ENCODE measurements at regions not wholly inside any gene's neighbourhood (a gene's known extent, or its start where the extent isn't known, plus 50 kb on each side); places are given as distances from the start of the nearest gene placed in this dataset.
"Not testable (repeated sequence)": the region's sequence is repeated elsewhere in the genome, so short reads cannot be mapped to it uniquely, and the experiment has no call there.

DNA sequence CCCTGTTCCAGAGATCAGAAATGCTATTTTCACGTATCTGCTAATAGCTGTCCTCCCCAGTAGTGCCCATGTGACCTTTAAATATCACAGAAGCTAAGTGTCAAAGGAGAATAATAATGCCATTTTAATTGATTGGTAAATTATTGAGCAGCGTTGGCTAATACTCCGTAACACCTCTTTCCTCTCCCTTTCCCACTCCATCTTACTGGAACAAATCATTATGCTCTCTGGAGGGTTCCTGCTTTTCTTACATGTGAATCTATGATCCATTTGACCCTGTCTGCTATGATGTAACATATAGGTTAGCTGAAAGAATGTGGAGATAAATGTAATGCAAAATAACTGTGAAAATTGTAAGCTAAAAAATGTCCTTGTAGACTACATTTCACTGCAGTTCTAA, 383.6 kb upstream of the GYPC start:
- peaks cover 3% of the 10 kb centered on the region for H3K9me3 Mint-ChIP-seq
- no peak overlapping the region for H3K27ac Mint-ChIP-seq
- H3K4me1 Mint-ChIP-seq: no peaks in the 10 kb centered on the region
- TF ChIP-seq, protein P1, sequence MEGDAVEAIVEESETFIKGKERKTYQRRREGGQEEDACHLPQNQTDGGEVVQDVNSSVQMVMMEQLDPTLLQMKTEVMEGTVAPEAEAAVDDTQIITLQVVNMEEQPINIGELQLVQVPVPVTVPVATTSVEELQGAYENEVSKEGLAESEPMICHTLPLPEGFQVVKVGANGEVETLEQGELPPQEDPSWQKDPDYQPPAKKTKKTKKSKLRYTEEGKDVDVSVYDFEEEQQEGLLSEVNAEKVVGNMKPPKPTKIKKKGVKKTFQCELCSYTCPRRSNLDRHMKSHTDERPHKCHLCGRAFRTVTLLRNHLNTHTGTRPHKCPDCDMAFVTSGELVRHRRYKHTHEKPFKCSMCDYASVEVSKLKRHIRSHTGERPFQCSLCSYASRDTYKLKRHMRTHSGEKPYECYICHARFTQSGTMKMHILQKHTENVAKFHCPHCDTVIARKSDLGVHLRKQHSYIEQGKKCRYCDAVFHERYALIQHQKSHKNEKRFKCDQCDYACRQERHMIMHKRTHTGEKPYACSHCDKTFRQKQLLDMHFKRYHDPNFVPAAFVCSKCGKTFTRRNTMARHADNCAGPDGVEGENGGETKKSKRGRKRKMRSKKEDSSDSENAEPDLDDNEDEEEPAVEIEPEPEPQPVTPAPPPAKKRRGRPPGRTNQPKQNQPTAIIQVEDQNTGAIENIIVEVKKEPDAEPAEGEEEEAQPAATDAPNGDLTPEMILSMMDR (IDR thresholded peaks at IDR 0.05; ENCODE audit: unreplicated experiment in 3 of 3): no peak
- H3K27me3 Mint-ChIP-seq (ENCODE audit: low read depth): peaks cover 5% of the 10 kb centered on the region
- H3K36me3 Mint-ChIP-seq (ENCODE audit: low read depth): no peaks in the 10 kb centered on the region
- H3K4me3 Mint-ChIP-seq: no peak overlapping the region

DNA sequence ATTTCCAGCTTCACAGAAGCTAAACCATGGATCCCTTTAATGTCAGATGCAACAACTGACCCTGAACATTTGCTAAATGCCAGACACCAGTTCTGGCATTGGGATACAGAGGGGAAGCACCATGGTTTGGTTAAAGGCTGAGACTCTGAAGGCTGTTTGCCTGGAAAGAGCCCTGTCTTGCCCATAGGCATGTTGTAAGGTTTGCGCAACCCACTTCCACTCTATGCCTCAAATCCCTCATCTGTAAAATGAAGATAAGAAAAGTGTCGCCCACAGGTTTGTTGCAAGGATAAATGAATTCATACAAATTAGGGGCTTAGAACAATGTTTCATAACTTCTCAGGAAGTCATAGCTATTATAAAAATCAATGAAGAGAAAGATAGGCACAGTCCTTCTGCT, 380.9 kb upstream of the GYPC start:
- Mint-ChIP-seq H3K27ac (no peak overlapping the region), H3K4me1 (no peaks in the 10 kb centered on the region), H3K36me3 (ENCODE audit: low read depth) (no peaks in the 10 kb centered on the region), H3K4me3 (no peak overlapping the region), H3K9me3 (peaks cover 3% of the 10 kb centered on the region), H3K27me3 (ENCODE audit: low read depth) (peaks cover 5% of the 10 kb centered on the region)
- TF ChIP-seq, protein P1 (IDR thresholded peaks at IDR 0.05; ENCODE audit: unreplicated experiment in 3 of 3): no peak

DNA sequence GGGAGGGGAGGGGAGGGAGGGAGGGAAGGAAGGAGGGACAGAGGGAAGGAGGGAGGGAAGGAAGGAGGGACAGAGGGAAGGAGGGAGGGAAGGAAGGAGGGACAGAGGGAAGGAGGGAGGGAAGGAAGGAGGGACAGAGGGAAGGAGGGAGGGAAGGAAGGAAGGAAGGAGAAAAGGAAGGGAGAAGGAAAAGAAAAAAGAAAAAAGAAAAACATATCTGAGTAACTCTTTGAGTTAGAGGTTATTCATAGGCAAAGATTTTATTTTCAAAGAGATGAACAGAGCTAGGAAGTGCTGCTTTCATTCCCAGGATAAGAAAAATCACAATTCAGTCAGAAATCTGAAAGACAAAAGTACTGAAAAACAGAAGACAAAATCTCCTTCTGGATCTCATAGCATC, 379.7 kb upstream of the GYPC start:
- H3K36me3 Mint-ChIP-seq (ENCODE audit: low read depth); H3K9me3 Mint-ChIP-seq; H3K4me1 Mint-ChIP-seq; H3K27ac Mint-ChIP-seq; H3K4me3 Mint-ChIP-seq; H3K27me3 Mint-ChIP-seq (ENCODE audit: low read depth): not testable (repeated sequence)

DNA sequence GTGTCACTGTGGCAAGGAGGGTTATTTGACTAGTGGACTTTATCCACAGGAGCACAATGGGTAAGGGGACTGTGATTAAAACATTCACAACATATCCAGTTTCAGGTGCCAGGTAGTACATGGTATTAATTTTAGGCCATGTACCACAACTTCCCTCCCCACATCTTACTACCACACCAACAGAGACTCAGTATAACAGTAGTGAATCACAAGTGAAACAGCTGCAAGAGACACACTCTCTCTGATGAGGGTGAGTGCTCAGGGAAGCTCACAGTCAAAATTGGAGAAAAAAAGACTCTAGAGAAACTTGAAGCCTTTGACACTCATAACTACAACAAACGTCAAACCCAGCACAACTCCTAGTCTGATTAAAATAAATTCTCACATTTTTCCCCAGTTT, 367.6 kb upstream of the GYPC start:
- Mint-ChIP-seq H3K36me3 (ENCODE audit: low read depth) (no peaks in the 10 kb centered on the region), H3K4me1 (no peaks in the 10 kb centered on the region), H3K4me3 (no peak overlapping the region), H3K9me3 (no peaks in the 10 kb centered on the region), H3K27ac (no peak overlapping the region), H3K27me3 (ENCODE audit: low read depth) (no peaks in the 10 kb centered on the region)
- TF ChIP-seq, protein P1 (IDR thresholded peaks at IDR 0.05; ENCODE audit: unreplicated experiment in 3 of 3): no peak

DNA sequence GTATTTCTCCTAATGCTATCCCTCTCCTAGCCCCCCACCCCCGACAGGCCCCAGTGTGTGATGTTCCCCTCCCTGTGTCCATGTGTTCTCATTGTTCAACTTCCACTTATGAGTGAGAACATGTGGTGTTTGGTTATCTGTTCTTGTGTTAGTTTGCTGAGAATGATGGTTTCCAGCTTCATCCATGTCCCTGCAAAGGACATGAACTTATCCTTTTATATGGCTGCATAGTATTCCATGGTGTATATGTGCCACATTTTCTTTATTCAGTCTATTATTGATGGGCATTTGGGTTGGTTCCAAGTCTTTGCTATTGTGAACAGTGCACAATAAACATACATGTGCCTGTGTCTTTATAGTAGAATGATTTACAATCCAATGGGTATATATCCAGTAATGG, 362.0 kb upstream of the GYPC start:
- not testable (repeated sequence) for H3K9me3 Mint-ChIP-seq; H3K36me3 Mint-ChIP-seq (ENCODE audit: low read depth)

DNA sequence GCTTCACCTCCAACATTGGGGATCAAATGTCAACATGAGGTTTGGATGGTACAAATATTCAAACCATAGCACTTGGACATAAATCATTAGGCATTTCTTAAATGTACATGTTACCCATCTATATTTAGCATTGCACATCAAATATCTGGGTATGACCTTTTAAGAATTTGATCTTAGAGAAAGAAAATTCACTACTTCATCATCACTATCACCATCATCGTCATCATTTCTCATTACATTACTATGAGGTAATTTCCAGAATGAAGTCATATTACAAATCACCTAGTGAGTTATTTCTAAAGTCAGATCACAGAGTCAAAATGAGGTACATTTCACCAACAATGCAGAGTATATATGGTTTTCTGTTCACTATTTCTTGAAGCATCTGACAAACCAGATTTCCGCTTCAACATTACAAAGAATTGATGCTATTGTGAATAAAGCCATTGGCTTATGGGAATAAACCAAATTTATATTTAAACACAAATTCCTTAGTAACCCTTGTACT, 356.4 kb upstream of the GYPC start:
- Mint-ChIP-seq H3K36me3 (ENCODE audit: low read depth) (no peaks in the 10 kb centered on the region), H3K4me1 (peaks cover 9% of the 10 kb centered on the region), H3K9me3 (no peaks in the 10 kb centered on the region), H3K27ac (no peak overlapping the region), H3K27me3 (ENCODE audit: low read depth) (no peaks in the 10 kb centered on the region), H3K4me3 (no peak overlapping the region)
- TF ChIP-seq, protein P1 (IDR thresholded peaks at IDR 0.05; ENCODE audit: unreplicated experiment in 3 of 3): no peak

More for the DNA sequence above, 362.0 kb upstream of the GYPC start:
- not testable (repeated sequence) for H3K27ac Mint-ChIP-seq; H3K27me3 Mint-ChIP-seq (ENCODE audit: low read depth); H3K4me1 Mint-ChIP-seq; H3K4me3 Mint-ChIP-seq

DNA sequence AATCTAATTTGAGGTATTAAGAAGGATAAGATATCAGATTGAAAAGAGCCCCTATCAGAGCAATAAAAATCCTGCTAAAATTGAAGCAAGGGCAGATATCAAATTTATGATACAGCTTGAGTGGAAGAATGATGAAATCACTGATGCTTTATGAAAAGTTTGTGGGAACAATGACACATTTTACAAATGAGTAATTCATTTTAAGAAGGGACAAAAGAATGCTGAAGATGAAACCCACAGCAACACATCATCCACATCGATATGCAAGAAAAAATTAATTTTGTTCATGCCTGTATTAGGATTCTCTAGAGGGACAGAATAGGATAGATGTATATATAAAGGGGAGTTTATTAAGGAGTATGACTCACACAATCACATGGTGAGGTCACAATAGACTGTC, 355.6 kb upstream of the GYPC start:
- Mint-ChIP-seq H3K36me3 (ENCODE audit: low read depth) (no peaks in the 10 kb centered on the region), H3K4me1 (peaks cover 9% of the 10 kb centered on the region), H3K27me3 (ENCODE audit: low read depth) (no peaks in the 10 kb centered on the region), H3K9me3 (no peaks in the 10 kb centered on the region), H3K27ac (no peak overlapping the region), H3K4me3 (no peak overlapping the region)
- TF ChIP-seq, protein P1 (IDR thresholded peaks at IDR 0.05; ENCODE audit: unreplicated experiment in 3 of 3): no peak
